Erythroblast (primary cell): ENCODE measurements at regions not wholly inside any gene's neighbourhood (a gene's known extent, or its start where the extent isn't known, plus 50 kb on each side); places are given as distances from the start of the nearest gene placed in this dataset.

Experiments used
- GATA1 ChIP-seq: IDR thresholded peaks from 2 replicates; pipeline ENCODE4 v1.6.1; 2011; ENCODE audit warnings: low read depth, mild to moderate bottlenecking, control low read depth, low read length, moderate library complexity
- POLR2A ChIP-seq: IDR thresholded peaks from 2 replicates; pipeline ENCODE4 v1.6.1; 2011; ENCODE audit warnings: mild to moderate bottlenecking, low read length

GRCh38 chr2:215691346-215691745, 255.5 kb upstream of the FN1 start:
- no peak for TF ChIP-seq POLR2A
- no peak for TF ChIP-seq GATA1
